ENCODE measurements at regions not wholly inside any gene's neighbourhood (a gene's known extent, or its start where the extent isn't known, plus 50 kb on each side); places are given as distances from the start of the nearest gene placed in this dataset.

DNA sequence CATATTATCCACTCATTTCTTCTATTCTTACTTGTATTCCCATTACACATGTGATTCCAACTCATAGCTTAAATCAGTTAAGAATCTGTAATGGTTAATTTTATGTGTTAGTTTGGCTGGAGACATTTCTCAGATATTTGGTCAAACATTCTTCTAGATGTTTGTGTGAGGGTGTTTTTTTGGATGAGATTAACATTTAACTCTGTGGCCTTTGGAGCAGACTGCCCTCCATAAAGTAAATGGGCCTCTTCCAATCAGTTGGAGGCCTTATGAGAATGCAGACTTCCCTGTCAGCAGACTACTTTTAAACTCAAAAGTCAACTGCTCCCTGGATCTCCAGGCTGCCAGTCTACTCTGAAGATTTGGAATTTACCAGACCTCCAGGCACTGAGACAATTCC lies 976.8 kb upstream of the ACVR2A start:
- DNase-seq: no peak

DNA sequence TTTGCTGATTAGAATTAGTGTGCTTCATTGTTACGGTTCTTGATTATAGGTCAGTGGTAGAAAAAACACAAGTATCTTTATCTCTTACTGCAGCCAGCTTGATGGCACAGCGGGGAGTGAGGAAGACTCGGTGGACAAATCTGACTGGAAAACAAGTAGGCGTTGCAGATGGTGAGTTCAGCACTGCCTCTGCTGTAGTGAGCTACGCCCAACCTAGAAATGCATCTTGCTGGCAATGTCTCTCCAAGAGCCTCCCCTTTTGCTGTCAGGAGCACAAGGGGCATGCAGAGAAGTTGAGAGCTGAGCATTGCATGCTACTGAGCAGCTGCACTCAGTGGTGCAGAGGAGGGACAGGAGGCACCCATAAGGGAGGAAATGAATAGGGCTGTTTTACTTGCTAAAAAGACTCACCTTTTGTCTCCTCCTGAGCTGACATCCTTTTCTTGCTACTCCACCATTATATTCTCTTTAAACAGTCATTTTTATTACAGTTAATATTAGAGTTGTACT lies 977.3 kb upstream of the ACVR2A start:
- no peak for DNase-seq

DNA sequence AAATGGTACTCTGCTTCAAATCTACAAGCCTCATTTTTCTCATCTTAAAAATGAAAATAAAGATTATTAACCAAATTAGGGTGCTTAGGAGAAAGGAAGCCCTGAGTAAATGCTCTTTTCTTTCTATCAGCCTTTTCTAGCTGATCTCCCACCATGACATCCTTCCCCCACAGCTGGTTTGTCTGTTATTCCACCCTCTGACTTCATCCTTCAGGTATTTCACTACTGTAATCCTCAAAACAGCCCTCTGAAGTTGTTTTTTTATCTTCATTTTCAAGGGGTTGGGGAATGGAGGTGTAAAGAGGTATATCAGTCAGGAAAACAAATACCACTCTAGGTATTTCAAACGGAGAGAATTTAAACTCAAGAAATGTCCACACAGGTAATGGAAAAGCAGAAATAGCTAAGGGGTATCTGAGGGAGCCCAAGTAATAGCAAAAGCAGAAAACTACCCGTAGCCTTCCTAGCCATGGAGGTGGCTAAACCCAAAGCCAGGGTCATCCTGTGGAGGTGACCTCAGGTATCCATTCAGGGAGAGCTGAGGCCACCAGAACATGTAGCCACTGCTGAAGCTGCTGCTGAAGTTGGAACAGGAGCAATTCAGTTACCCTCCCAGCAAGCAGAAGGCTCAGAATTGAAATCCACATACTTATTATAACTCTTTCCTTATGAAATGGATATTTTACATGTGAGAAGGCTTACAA lies 990.9 kb upstream of the ACVR2A start:
- peak; percentile 27 for DNase-seq

DNA sequence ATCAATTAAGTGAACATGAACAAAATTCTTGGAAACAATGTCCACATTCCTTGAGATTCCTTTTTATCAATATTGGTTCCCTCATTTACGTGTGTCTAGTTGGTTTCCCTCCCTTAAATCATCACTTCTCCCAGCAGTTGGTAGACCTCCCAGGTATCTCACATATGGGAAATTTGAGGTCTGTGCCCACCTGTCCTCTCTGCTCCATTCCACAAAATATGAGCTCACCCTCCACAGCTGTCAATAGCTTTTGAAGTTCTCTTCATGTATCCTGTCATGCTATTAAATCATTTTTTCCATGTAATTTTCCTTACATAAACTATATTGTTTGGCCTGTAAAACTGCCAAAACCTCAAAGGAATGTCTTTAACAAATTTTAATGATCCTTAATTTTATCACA lies 992.2 kb upstream of the ACVR2A start:
- DNase-seq: no peak

DNA sequence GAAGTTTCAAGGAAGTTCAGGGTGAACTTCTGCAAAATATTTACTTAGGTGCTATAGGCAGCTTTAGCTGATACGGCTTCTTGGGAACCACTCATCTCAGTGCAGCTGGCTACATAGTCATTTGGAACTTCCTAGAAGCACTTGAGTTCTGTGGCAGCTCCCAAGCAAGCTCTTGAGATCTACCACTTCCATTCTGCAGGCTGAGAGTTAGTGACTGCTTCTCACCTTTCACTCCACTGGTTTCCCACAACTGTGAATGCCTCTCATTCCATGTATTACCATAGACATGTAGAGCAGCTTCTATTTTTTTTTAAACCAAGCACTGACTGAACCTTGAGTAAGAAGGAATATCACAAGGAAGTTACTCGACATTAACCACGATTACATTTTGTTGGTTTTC lies 994.1 kb upstream of the ACVR2A start:
- peak; percentile 25 for DNase-seq

DNA sequence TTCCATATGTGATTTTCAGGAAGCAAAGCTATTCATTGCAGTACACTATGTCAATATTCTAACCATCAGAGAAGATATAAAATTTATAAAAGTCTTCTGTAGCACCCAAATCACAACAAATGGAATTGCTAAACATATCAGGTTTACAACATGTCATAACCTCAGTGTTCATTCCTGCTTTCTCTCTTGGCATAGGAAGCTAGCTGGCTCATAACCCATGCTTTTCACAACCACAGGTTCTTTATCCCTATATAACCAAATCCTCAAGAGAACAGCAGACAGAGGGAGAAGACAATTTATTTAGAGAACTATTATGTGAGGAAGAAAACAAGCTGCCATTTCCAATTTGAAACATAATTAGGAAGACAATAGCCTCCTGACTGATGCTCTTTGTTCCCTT lies 997.0 kb upstream of the ACVR2A start:
- DNase-seq: no peak

DNA sequence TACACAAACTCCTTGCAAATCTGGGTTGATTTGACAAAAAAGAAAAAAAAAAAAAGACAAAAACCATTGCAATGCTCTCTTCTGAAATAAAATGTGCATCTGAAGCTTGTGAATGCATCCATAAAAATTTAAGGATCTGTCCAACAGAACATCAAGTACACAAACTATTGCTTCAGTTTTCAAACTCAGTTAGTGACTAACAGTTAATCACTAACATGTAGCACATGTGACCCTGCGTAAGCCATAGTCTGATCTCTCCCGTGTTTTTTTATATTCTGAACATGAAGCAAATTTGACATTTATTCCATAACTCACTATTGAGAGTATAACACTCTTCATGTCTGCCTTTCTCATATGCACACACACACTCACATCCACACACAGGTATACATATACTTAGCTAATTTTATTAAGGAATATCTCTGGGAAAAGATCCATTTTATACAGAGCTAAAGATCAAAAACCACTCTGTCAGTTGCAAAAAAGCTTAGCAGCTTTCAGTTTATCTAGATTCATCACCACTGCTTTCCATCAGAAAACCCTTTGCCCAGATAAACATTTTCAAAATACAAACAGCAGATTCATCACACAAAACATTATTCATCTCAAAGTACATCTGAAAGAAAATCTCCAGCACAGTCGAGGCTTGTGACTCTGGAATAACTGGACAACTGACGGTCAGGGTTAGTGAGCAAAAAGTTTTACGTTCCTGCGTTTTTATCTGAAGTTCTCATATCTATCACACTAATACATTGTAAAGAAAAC lies 1000.4 kb upstream of the ACVR2A start:
- DNase-seq: peak; percentile 25

DNA sequence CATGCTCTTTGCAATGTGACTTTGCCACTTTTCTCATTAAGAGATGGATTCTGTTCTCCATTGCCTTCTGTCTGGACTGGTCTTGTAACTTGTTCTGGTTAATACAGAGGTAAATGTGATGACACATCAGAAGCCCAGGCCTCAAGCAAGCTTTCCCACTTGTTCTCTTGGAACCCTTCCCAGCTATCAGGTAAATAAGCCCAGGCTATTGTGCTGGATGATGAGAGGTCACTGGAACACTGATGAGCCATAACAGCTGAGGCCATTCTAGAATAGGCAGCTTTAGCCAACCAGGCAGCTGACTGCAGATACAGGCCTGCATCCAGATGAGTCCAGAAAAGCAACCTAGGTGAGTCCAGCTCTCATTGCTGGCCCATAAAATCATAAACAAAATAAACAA lies 1007.0 kb upstream of the ACVR2A start:
- no peak for DNase-seq

DNA sequence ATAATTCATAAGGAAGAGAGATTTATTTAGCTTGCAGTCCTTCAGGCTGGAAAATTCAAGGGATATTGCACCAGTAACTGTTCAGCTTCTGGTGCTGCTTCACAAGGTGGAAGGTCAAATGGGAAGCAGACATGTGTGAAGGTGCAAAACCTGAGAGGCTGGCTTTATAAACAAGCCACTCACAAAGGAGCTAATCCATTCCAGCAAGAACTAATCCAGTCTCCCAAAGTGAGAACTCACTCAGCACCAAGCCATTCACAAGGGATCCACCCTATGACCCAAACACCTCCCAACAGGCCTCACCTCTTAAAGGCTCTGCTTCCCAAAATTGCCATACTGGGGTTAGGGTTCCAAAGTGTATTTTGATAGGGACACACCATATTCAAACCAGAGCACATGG lies 1018.4 kb upstream of the ACVR2A start:
- DNase-seq: no peak

DNA sequence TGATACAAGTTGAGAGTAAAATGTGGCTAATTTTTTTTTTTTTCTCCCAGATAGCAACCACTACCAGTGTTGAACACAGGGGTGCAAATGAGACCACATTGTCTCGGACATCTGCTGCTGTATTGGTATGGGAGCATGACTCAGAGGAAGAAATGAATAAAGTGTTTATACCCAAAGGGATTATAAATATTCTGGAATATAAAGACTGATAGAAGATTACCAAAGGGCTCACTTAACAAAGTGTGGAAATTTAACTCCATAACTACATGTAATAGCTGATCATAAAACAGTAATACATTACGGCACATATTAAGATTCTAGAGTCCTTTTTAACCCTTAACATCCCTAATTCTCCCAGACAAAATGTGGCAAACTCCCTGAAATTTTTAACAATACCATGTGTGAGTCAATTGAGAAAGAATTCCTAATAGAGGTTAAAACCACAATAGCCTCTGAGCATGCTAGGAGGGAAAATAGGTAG lies 1023.0 kb upstream of the ACVR2A start:
- DNase-seq: peak; percentile 69

DNA sequence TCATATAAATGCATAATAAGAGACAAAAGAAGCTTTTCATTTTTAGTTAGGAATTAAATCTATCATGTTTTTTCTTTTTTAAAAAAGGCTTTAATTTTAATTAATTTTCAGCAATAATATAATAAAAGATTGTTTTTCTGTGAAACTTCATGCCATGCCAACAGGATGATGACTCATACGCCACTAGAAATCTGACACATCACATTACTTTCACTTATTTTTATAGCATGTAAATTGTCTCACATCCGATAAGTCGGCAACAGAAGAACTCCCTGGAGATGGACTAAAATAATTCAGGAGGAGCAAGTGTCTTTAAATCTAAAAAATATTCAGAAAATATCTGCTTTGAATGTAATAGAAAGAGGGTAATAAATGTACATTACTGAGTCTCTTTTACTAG lies 1024.2 kb upstream of the ACVR2A start:
- peak; percentile 12 for DNase-seq

DNA sequence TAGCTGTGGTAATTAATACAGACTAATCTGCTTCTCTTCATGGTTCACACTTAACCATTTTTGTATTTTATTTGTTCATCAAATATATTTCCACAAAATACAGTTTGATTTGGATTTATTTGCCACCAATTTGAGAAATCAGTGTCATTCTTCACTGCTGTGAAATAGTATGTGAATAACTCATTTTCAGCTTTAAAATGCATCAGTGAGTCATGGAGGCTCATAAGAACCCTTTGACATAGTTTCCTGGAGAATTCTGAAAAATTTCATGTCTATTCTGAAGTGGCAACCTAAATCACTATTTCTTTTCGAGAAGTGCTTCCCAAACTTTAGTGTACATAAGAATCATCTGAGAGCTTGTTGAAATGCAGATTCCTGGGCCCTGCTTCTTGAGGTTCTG lies 1026.7 kb upstream of the ACVR2A start:
- DNase-seq: peak; percentile 21

DNA sequence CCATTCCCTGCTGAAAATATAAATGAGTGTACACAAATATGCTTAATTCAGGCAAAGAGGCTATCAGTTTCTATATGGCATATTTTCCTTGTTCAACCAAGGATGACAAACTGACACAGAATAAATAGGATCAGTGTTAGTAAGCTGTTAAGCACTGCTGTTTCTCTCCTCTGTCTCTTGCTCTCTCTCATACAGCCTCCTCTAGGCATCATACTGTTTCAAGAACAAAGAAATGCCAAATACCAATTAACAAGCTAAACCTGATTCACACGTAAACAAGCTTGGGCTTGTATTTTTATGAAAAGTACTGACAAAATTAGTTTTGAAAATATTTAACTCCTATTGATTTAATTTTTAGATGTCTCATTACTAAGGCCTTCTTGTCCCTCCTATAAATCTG lies 1027.2 kb upstream of the ACVR2A start:
- no peak for DNase-seq

DNA sequence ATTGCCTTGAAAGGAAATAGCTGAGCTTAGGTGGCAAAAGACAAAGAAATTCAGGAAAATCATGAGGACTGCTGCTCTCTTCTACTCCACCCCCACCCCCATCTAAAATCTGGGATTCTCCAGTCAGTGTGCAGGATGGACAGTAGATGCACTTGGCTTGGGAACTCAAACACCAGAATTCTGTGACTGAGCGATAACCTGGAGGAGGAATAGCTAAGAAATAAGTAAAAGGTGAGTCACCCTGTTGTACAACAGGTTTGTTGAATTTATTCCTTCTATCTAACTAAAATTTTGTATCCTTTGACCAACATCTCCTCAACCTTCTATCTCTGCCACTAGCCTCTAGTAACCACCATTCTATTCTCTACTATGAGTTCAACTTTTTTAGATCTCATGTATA lies 1029.9 kb upstream of the ACVR2A start:
- DNase-seq: no peak

DNA sequence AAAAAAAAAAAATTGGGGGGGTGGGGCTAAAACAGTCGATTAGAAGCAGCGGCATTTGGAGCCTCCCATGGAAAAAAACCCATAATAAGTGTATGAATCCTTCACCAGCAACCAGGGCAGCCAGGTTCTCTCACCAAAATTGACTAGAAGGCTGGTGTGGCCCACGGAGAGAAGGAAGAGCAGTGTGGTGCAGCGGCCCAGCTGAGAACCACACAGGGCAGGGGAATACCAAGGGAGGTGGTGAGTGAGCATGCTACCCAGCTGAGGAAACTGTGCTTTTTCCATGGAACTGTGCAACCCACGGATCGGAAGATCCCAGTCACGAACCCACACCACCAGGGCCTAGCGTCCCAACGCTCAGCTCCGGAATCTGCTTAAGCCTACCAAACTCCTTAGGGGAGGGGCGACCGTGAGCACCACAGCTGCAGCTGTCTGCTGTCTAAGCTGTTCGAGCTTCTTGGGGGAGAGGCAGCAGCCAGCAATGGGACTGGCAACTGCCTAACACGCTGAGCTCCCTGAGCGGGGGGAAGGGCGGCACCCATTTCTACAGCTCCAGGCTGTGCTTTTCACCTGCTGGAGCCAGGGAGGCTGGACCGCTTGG lies 1037.2 kb upstream of the ACVR2A start:
- no peak for DNase-seq

DNA sequence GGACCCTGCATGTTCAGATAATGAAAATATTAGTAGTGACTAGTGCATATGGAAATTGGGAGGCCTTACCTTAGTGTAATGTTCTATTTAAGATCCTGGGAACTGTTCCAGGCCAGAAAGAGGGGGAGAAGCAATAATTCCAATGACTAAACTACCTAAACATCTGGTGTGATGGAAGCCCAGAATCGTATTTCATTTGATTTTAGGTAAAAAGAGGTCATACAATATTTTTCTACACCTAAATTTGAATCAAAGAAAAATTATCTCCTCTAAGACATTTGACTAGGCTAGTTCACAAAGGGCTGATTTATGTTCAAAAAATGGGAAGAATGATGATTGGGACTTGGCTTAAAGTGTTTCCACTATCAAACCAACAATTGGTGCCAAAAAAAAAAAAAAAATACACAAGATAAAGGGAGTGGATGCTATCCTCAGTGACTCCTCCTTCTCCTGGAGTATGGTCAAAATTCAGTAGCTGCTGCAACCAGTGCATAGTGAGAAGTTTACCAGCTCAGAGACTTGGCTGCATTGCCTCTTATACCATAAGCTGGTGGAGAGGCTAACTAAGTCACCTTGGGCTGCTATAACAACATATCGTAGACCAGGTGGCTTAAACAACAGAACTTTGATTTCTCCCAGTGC lies 1038.3 kb upstream of the ACVR2A start:
- DNase-seq: peak; percentile 78

DNA sequence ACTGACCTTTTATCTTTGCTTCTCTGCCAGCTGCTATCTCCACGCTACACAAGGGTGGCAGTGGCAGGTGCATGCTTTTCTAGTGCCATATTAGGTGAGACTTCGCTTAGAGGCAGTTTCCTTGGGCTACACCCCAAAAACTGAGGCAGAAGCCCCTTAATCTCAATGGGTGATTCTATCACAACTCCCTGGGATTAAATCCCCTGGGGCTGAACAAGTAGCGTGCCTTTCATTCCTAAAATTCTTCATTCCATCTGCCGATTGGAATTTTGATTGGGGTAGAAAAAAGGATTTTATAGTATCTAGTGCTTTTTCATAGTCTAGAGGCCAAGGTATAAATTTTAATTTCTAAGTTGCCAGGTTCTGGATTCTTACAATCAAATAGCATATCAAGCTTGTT lies 1040.5 kb upstream of the ACVR2A start:
- DNase-seq: no peak

DNA sequence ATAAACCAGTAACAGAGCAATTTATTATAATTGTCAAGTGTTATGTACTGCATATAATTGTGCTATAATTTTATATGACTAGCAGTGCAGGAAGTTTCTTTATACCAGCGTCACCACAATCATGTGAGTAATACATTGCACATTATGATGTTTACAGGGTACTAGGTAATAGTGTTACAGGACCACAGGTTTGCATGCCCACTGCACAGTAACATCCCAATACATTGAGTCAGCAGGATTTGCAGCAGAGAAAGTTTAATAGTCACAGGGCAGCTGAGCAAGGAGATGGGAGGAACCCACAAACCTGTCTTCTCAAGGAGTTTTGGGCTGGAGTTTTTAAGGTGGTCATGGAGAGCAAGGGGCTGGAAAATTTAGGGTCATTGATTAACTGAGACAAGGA lies 1042.9 kb upstream of the ACVR2A start:
- no peak for DNase-seq

DNA sequence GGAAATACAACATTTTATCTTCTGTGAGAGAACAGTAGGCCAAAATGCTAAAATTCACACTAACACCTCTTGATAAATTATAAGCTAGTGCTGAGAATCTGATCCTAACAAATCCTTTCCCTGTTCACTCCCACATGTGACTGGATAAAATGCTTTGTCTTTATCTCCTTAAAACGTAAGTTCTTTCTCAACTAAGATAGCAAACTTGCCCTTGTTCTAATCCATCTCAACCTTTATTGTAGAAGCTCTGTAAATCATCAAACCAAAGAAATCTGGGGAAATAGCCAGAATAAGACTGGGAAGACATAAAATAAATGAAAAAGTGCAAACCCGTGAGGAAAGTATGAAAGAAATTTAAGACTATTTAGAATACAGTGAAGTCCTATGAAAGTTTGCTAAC lies 1058.4 kb upstream of the ACVR2A start:
- no peak for DNase-seq

DNA sequence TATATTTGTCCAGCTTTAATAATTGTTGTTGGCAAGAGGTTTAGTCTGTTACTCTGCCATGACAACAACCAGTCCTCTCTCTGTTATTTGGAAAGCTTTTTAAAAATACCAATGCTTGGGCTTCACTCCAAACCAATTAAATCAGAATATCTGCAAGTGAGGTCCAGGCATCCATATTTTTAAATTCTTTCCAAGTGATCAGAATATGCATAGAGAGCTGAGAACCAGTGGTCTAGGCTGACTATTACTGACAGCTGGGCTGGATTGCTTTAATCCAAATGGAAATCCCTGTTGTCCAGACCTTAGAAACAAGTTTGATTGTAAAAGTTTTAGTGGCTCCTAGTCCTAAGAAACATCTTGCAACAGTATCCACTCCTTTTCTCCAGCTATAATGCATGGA lies 1059.7 kb upstream of the ACVR2A start:
- DNase-seq: no peak

DNA sequence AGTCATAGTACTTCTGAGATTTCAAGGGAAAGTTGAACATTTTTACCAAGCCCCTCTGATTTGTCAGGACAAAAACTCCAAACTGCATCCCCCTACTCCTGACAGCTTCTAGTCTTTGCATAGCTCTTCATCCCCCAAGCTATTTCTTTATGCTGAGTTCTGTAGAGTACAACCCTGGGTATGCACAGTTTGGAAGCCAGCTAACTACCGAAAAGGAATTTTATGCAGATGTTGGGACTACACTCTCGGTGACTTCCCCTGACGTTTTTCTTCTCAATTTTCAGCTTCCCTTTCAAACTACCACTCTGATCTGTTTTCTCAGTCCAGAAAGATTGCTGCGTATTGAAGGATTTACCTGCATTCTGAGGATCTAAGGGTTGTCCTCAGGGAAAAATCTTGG lies 1060.2 kb upstream of the ACVR2A start:
- DNase-seq: no peak

DNA sequence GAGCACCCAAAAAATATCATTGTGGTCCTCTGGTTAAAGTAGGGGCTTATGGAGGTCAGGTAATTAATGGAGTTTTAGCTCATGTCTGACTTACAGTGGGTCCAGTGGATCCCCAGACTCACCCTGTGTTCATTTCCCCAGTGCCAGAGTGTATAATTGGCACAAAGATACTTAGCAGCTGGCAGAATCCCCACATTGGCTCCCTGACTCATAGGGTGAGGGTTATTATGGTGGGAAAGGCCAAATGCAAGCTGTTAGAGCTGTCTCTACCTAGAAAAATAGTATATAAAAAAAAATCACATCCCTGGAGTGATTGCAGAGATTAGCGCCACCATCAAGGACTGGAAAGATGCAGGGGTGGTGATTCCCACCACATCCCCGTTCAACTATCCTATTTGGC lies 1067.6 kb upstream of the ACVR2A start:
- DNase-seq: no peak

DNA sequence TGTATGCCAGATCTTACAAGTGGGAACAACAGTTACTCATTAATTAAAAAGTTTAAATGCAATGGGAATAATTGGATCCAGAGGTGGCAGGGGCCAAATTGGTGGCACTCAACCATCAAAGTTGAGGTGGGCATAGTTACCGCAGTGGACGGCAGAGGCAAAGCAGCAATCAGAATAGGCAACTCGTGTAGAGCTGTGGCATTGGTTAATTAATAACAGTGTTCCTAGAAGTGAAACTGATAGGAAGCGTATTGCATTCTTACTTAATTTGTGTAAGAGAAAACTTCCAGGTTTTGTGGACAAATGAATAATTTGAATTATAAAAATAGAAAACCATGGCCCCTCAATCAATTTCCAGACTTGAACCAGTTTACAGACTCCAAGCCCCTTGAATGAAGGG lies 1068.2 kb upstream of the ACVR2A start:
- no peak for DNase-seq
